Panc1 (cell line): ENCODE measurements at regions not wholly inside any gene's neighbourhood (a gene's known extent, or its start where the extent isn't known, plus 50 kb on each side); places are given as distances from the start of the nearest gene placed in this dataset.

Experiments used
- POLR2AphosphoS5 ChIP-seq: IDR thresholded peaks from 2 replicates; pipeline ENCODE4 v1.6.1; 2012; ENCODE audit warnings: mild to moderate bottlenecking, low read depth, low read length, moderate library complexity
- REST ChIP-seq, 2 experiments: IDR thresholded peaks; 2 replicates each; pipeline ENCODE4 v1.6.1; 2011 to 2012; ENCODE audit warnings: low read depth in 2 of 2, control low read depth in 1 of 2, low read length in 1 of 2, mild to moderate bottlenecking in 1 of 2, moderate library complexity in 1 of 2; ENCODE audit not compliant: insufficient read depth in 1 of 2
- TF ChIP-seq, protein P1 (sequence below): fragments of 450-650 bp; IDR thresholded peaks from 2 replicates; pipeline ENCODE4 v1.5.1; 2017; ENCODE audit warnings: mild to moderate bottlenecking

DNA sequence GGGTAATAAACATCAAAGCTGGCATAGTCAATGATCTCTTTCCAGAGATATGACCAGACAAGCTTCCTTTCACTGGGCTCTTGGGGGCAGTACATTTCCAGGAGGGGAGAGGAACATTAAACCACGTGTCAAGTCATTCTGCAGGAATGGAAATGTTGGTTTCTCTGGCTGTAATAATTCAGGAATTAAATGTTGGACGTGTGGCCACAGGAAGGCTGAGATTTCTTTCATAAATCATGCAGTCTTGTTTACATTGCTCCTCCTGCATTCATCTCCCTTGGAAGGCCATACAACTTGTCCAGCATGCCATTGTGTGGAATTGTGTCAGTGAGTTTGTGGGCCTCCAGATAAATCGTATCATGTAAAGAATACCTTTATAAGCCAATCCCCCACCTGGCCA, 259.2 kb downstream of the ADGRL2 start:
- TF ChIP-seq, protein P1, sequence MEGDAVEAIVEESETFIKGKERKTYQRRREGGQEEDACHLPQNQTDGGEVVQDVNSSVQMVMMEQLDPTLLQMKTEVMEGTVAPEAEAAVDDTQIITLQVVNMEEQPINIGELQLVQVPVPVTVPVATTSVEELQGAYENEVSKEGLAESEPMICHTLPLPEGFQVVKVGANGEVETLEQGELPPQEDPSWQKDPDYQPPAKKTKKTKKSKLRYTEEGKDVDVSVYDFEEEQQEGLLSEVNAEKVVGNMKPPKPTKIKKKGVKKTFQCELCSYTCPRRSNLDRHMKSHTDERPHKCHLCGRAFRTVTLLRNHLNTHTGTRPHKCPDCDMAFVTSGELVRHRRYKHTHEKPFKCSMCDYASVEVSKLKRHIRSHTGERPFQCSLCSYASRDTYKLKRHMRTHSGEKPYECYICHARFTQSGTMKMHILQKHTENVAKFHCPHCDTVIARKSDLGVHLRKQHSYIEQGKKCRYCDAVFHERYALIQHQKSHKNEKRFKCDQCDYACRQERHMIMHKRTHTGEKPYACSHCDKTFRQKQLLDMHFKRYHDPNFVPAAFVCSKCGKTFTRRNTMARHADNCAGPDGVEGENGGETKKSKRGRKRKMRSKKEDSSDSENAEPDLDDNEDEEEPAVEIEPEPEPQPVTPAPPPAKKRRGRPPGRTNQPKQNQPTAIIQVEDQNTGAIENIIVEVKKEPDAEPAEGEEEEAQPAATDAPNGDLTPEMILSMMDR: no peak
- TF ChIP-seq REST (IDR thresholded peaks at IDR 0.05; ENCODE audit: insufficient read depth in 1 of 2, low read depth in 2 of 2, low read length in 1 of 2): no peak
- TF ChIP-seq POLR2AphosphoS5: no peak
